ENCODE measurements at regions not wholly inside any gene's neighbourhood (a gene's known extent, or its start where the extent isn't known, plus 50 kb on each side); places are given as distances from the start of the nearest gene placed in this dataset.
"Not testable (repeated sequence)": the region's sequence is repeated elsewhere in the genome, so short reads cannot be mapped to it uniquely, and the experiment has no call there.

GRCh38 chr3:70615286-70615685 lies 302.8 kb upstream of the MDFIC2 start:
- no peaks in the 10 kb centered on the region for H3K36me3 Mint-ChIP-seq (ENCODE audit: low read depth)
- TF ChIP-seq, protein P1, sequence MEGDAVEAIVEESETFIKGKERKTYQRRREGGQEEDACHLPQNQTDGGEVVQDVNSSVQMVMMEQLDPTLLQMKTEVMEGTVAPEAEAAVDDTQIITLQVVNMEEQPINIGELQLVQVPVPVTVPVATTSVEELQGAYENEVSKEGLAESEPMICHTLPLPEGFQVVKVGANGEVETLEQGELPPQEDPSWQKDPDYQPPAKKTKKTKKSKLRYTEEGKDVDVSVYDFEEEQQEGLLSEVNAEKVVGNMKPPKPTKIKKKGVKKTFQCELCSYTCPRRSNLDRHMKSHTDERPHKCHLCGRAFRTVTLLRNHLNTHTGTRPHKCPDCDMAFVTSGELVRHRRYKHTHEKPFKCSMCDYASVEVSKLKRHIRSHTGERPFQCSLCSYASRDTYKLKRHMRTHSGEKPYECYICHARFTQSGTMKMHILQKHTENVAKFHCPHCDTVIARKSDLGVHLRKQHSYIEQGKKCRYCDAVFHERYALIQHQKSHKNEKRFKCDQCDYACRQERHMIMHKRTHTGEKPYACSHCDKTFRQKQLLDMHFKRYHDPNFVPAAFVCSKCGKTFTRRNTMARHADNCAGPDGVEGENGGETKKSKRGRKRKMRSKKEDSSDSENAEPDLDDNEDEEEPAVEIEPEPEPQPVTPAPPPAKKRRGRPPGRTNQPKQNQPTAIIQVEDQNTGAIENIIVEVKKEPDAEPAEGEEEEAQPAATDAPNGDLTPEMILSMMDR (IDR thresholded peaks at IDR 0.05): no peak
- DNase-seq: no peak
- no peak overlapping the region for H3K27ac Mint-ChIP-seq
- no peaks in the 10 kb centered on the region for H3K27me3 Mint-ChIP-seq (ENCODE audit: low read depth, poor library complexity)
- H3K4me3 Mint-ChIP-seq: no peak overlapping the region
- H3K9me3 Mint-ChIP-seq: peaks cover 21% of the 10 kb centered on the region
- H3K4me1 Mint-ChIP-seq: no peaks in the 10 kb centered on the region

- TF ChIP-seq, protein P1 (IDR thresholded peaks at IDR 0.05): no peak
- no peaks in the 10 kb centered on the region for H3K36me3 Mint-ChIP-seq (ENCODE audit: low read depth)
- H3K4me3 Mint-ChIP-seq: no peak overlapping the region
- H3K27ac Mint-ChIP-seq: no peak overlapping the region
- H3K9me3 Mint-ChIP-seq: peaks cover 21% of the 10 kb centered on the region
- no peak for DNase-seq
- H3K27me3 Mint-ChIP-seq (ENCODE audit: low read depth, poor library complexity): no peaks in the 10 kb centered on the region
- no peaks in the 10 kb centered on the region for H3K4me1 Mint-ChIP-seq
These were observed 301.7 kb upstream of the MDFIC2 start for GRCh38 chr3:70614111-70614510.

- H3K9me3 Mint-ChIP-seq: peaks cover 21% of the 10 kb centered on the region
- no peaks in the 10 kb centered on the region for H3K27me3 Mint-ChIP-seq (ENCODE audit: low read depth, poor library complexity)
- DNase-seq: no peak
- no peak overlapping the region for H3K27ac Mint-ChIP-seq
- TF ChIP-seq, protein P1 (IDR thresholded peaks at IDR 0.05): no peak
- no peaks in the 10 kb centered on the region for H3K36me3 Mint-ChIP-seq (ENCODE audit: low read depth)
- no peak overlapping the region for H3K4me3 Mint-ChIP-seq
- no peaks in the 10 kb centered on the region for H3K4me1 Mint-ChIP-seq
These were observed 300.5 kb upstream of the MDFIC2 start for GRCh38 chr3:70612920-70613319.

- DNase-seq; H3K4me1 Mint-ChIP-seq; H3K27me3 Mint-ChIP-seq (ENCODE audit: low read depth, poor library complexity); H3K4me3 Mint-ChIP-seq; H3K36me3 Mint-ChIP-seq (ENCODE audit: low read depth); H3K27ac Mint-ChIP-seq: not testable (repeated sequence)
- peaks cover 21% of the 10 kb centered on the region for H3K9me3 Mint-ChIP-seq
These were observed 299.3 kb upstream of the MDFIC2 start for GRCh38 chr3:70611667-70612277.

DNA sequence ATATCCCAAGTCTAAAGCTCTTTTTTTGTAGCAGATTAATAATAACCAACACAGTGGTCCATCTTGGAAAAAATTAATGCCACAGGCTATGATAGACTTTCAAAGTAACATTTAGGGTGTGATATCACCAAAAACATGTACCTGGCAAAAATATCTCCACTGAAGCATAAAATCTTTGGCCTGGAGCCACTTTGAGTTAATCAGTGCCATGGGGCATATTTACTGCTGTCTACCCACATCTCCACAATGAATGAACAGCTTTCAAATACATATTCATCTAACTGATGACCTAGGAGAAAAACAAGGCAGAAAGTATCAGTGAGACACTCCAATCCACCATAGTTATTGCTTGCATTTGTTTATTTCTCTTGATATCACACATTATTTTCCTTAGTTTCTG lies 296.0 kb upstream of the MDFIC2 start:
- Mint-ChIP-seq H3K27me3 (ENCODE audit: low read depth, poor library complexity) (no peaks in the 10 kb centered on the region), H3K27ac (no peak overlapping the region), H3K4me1 (peaks cover 8% of the 10 kb centered on the region), H3K36me3 (ENCODE audit: low read depth) (no peaks in the 10 kb centered on the region), H3K4me3 (no peak overlapping the region), H3K9me3 (peaks cover 15% of the 10 kb centered on the region)
- TF ChIP-seq, protein P1 (IDR thresholded peaks at IDR 0.05): no peak
- DNase-seq: no peak

GRCh38 chr3:70607469-70607868 lies 295.0 kb upstream of the MDFIC2 start:
- Mint-ChIP-seq H3K4me3 (no peak overlapping the region), H3K27me3 (ENCODE audit: low read depth, poor library complexity) (peaks cover under 1% of the 10 kb centered on the region), H3K9me3 (peaks cover 9% of the 10 kb centered on the region), H3K4me1 (peaks cover 8% of the 10 kb centered on the region), H3K36me3 (ENCODE audit: low read depth) (no peaks in the 10 kb centered on the region), H3K27ac (no peak overlapping the region)
- TF ChIP-seq, protein P1 (IDR thresholded peaks at IDR 0.05): no peak
- DNase-seq: no peak
